Calu3 (cell line): ENCODE measurements at regions not wholly inside any gene's neighbourhood (a gene's known extent, or its start where the extent isn't known, plus 50 kb on each side); places are given as distances from the start of the nearest gene placed in this dataset.

Experiments
- BruUV-seq: library from RNA; stranded (reverse); fragments of 400-500 nt; replicated peaks from 2 replicates; lab custom pipeline; 2021; lab: Mats Ljungman, UMichigan
- CTCF ChIA-PET: fragments of 300-600 bp; sonication (Branson Sonifier 250); formaldehyde crosslinking; loops from one replicate; lab custom pipeline; 2022; ENCODE audit warnings: antibody characterized with exemption; lab: Charles Lee
- DNase-seq: peaks from one replicate; pipeline ENCODE4 v3.0.0; 2022
- H3K27ac Mint-ChIP-seq: one replicate; pipeline ENCODE4 v1.8.0; 2022; ENCODE audit warnings: mixed read lengths; ENCODE audit not compliant: unreplicated experiment
- H3K27me3 Mint-ChIP-seq: one replicate; pipeline ENCODE4 v1.8.0; 2022; ENCODE audit warnings: mixed read lengths; ENCODE audit not compliant: unreplicated experiment
- H3K36me3 Mint-ChIP-seq: one replicate; pipeline ENCODE4 v1.8.0; 2022; ENCODE audit warnings: mild to moderate bottlenecking, moderate library complexity, mixed read lengths; ENCODE audit not compliant: insufficient read depth, unreplicated experiment
- H3K4me1 Mint-ChIP-seq: one replicate; pipeline ENCODE4 v1.8.0; 2022; ENCODE audit warnings: mild to moderate bottlenecking, low read depth, mixed read lengths; ENCODE audit not compliant: unreplicated experiment
- H3K4me3 Mint-ChIP-seq: one replicate; pipeline ENCODE4 v1.8.0; 2022; ENCODE audit warnings: mild to moderate bottlenecking, low read depth, moderate library complexity, mixed read lengths; ENCODE audit not compliant: unreplicated experiment
- H3K9me3 Mint-ChIP-seq: one replicate; pipeline ENCODE4 v1.8.0; 2022; ENCODE audit warnings: low read depth, mixed read lengths; ENCODE audit not compliant: unreplicated experiment
- CTCF ChIP-seq: fragments of 200-600 bp; IDR thresholded peaks from one replicate; pipeline ENCODE4 v1.8.0; 2022; ENCODE audit warnings: antibody characterized with exemption; ENCODE audit not compliant: unreplicated experiment
- intact Hi-C: fragments of 100-400 bp; cut with micrococcal nuclease; formaldehyde crosslinking; loops from one replicate; pipeline ENCODE4 v1.10.0; 2022; ENCODE audit not compliant: unreplicated experiment

GRCh38 chr2:19504400-19505198 is 146.2 kb upstream of the OSR1 start:
- Mint-ChIP-seq H3K27me3 (no peaks in the 10 kb centered on the region), H3K4me1 (peaks cover 36% of the 10 kb centered on the region), H3K4me3 (peak overlapping the region; percentile 36), H3K27ac (peak overlapping the region; percentile 59), H3K36me3 (no peaks in the 10 kb centered on the region), H3K9me3 (peaks cover 2% of the 10 kb centered on the region)
- peak; percentile 39 for DNase-seq
- CTCF ChIA-PET: interaction anchor here (0.7 to 2.4 kb wide), 7 partner anchors 10 to 160 kb away, joined by 3 to 9 read pairs (median 4); no protein-coding TSS in a partner anchor
- intact Hi-C loops: loop anchor here (1.0 to 10.0 kb wide), 2 partner anchors 34 to 140 kb away; no protein-coding TSS in a partner anchor
- no TSS peak for BruUV-seq
- no peak for TF ChIP-seq CTCF

GRCh38 chr2:19503915-19504314 is 145.5 kb upstream of the OSR1 start:
- H3K4me3 Mint-ChIP-seq: peak overlapping the region; percentile 15
- CTCF ChIA-PET: interaction anchor here (0.7 to 2.4 kb wide), 6 partner anchors 10 to 161 kb away, joined by 3 to 9 read pairs (median 4); no protein-coding TSS in a partner anchor
- no peaks in the 10 kb centered on the region for H3K36me3 Mint-ChIP-seq
- peak overlapping the region; percentile 86 for H3K27ac Mint-ChIP-seq
- intact Hi-C loops: loop anchor here (10.0 kb wide), 1 partner anchor 139 kb away; no protein-coding TSS in a partner anchor
- BruUV-seq: no TSS peak
- TF ChIP-seq CTCF: no peak
- no peaks in the 10 kb centered on the region for H3K27me3 Mint-ChIP-seq
- DNase-seq: no peak
- H3K9me3 Mint-ChIP-seq: peaks cover 2% of the 10 kb centered on the region
- peaks cover 36% of the 10 kb centered on the region for H3K4me1 Mint-ChIP-seq

GRCh38 chr2:19503406-19503805 is 145.0 kb upstream of the OSR1 start:
- intact Hi-C loops: loop anchor here (10.0 kb wide), 1 partner anchor 139 kb away; no protein-coding TSS in a partner anchor
- Mint-ChIP-seq H3K9me3 (peaks cover 2% of the 10 kb centered on the region), H3K36me3 (no peaks in the 10 kb centered on the region), H3K4me1 (peaks cover 36% of the 10 kb centered on the region), H3K27ac (peak overlapping the region; percentile 86), H3K27me3 (no peaks in the 10 kb centered on the region), H3K4me3 (peak overlapping the region; percentile 15)
- CTCF ChIA-PET: no interaction called here
- no peak for DNase-seq
- TF ChIP-seq CTCF: no peak
- no TSS peak for BruUV-seq

- no peak for TF ChIP-seq CTCF
- peaks cover 21% of the 10 kb centered on the region for H3K4me1 Mint-ChIP-seq
- H3K9me3 Mint-ChIP-seq: peaks cover 2% of the 10 kb centered on the region
- no peak overlapping the region for H3K27ac Mint-ChIP-seq
- no peaks in the 10 kb centered on the region for H3K36me3 Mint-ChIP-seq
- no peak for DNase-seq
- BruUV-seq: no TSS peak
- H3K4me3 Mint-ChIP-seq: no peak overlapping the region
- intact Hi-C loops: loop anchor here (10.0 kb wide), 1 partner anchor 135 kb away; no protein-coding TSS in a partner anchor
- CTCF ChIA-PET: interaction anchor here (0.7 kb wide), 1 partner anchor 17 kb away, joined by 3 read pairs; no protein-coding TSS in a partner anchor
- no peaks in the 10 kb centered on the region for H3K27me3 Mint-ChIP-seq
Measured at GRCh38 chr2:19500126-19500525, 141.7 kb upstream of the OSR1 start.
